Frontal cortex (tissue), 3 donors: ENCODE measurements at regions not wholly inside any gene's neighbourhood (a gene's known extent, or its start where the extent isn't known, plus 50 kb on each side); places are given as distances from the start of the nearest gene placed in this dataset.

ENCODE experiments used
- DNase-seq, 2 donors: peaks; one replicate each; pipeline ENCODE4 v3.0.0; 2012; ENCODE audit warnings: low spot score in 2 of 2
- FAIRE-seq: peaks from 2 replicates; lab custom pipeline; 2012; peaks lifted over from hg19 to GRCh38; lab: Jason Lieb, UNC
- donor health status: control.
- donor health status: control.
- donor health status: control.

DNA sequence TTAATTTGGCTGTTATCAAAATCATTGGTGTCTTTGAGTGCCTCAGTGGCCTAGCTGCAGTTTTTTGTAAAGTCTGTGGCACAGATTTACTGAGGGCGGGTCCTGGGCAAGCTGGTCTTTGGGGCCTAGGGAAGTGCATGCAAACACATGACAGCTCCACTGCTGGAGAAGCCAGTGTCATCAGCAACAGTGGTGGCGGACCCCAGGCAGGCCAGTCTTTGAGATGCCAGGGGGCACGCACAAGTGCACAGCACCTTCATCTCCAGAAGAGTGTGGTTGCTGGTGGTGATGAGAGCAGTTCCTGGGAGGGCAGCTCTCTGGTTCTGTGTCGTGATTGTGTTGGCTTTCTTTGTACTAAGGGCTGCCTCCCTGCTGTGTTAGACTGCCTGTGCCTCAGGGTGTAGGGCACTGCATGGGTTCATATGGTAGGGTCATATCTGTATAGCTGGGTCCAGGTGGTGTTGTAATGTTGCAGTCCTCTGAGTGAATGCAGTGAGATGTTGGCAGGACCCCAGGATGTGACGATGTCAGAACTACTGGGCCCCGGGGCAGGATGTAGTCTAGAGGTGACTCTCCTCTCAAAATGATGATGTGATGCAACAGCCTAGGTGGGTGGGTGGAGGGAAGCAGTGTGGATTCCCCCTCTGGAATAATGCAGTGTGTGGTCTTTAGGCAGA, 646.7 kb upstream of the CDH2 start:
- FAIRE-seq (no peak), DNase-seq (no peak)

DNA sequence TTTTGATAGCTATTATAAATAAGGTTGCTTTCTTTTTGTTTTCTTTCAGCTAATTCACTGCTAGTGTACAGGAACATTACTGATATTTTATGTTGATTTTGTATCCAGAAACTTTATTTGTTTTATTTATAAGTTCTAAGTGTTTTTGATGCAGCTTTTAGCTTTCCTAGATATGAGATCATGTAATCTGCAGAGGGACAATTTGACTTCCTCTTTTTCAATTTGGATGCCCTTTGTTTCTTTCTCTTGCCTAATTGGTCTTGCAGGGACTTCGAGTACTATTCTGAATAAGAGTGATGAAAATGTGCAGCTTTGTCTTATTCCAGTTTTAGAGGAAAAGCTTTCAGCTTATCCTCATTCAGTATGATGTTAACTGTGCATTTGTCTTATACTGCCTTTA, 643.4 kb upstream of the CDH2 start:
- FAIRE-seq = no peak

DNA sequence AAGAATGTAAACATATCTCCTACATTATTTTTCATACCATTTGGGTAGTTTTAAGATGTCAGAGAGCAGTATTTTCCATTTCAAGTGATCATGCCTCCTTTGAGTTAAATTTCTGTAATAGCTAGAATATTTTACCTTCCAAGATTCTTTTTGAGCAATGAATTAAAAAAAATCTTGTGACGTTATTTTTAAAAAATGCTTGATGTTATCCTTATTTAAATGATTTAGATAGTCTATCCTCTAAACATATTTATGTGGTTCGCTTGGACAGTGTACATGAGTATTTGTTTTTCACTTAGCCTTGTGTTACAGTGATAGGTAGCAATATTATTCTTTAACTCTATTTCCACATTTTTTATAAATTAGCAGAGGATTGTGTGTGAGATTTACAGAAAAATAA, 639.2 kb upstream of the CDH2 start:
- FAIRE-seq (no peak), DNase-seq (no peak)

More for the DNA sequence above, 643.4 kb upstream of the CDH2 start:
- no peak for DNase-seq

DNA sequence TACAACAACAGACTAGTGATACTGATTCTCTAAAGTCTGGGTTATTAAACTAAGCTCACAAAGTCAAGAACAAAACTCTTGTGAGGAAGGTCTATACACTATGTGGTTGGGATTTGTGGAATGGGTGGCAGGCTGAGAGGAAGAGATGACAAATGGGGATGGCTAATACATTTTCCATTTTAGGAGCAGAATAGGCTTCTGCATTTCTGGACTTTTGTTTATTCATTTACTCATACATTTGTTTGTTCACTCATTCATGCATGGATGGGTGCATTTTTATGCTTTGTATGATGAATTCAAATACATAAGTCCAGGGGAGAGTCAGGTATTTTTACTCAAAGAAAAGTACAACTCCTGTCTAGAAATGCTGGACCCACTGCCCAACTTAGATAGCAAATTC, 637.4 kb upstream of the CDH2 start:
- DNase-seq (no peak), FAIRE-seq (no peak)

DNA sequence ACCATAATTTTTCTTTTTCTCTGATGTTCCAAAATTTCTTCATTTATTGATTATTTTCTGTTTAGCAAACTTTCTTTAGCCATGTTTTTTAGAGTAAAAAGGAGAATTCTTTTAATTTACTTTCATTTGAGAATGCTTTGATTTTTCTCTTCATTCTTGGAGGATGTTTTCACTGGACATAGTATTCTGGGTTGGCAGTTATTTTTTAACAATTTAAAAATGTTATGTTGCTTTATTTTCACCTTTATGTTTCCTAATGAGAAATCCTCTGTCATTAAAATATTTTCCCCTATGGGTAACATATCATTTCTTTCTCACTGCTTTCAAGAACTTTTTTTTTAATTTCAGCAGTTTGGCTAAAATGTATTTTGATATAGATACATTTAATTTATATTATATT, 631.4 kb upstream of the CDH2 start:
- DNase-seq (no peak), FAIRE-seq (no peak)

DNA sequence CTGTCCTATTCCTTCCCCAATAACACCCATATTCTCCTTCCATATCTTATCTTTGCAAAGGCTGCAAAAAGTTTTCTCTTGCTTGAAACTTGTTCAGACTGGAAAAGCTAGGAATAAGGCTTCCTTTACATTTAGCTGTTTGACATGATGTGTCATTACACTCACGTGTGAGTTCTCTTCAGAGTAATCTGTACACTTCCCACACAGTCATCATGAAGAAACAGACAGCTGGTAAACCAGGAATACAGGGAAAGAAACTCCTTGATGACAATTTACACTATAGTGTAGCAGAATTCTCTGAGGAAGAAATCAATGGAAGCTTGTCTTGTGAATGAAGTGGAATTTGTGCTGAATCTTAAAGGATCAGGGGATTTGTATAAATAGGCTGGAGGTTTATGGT, 628.6 kb upstream of the CDH2 start:
- no peak for DNase-seq
- no peak for FAIRE-seq

DNA sequence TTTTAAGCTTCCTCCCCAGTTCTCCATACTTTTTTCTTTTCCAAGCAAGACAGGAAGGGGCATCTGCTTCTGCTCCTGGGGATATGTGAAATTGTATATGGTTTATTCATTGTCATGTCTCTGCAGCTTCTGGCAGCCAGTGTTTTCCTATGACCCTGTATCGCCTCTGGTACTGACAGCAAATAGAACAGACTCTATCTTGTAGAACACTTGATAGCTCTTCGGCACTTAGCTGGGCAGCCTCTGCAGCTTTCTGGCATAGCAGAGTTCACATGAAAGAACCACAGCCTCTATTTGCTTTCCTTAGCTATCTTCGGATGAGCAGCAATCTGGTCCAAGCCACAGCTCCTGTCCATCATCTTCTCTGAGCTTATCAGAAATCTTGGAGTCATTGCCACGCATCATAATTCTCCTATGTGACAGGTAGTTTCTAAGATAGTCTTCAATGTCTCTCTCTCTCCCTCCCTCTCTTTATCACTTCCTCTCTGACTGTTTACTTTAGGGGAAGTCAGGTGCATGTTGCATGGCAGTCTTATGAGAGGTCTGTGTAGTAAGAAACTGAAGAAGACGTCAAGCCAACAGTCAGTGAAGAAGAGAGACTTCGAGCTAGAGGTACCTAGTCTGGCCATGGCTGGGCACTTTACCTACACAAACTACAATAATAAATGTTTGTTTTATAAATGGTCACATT, 627.7 kb upstream of the CDH2 start:
- no peak for FAIRE-seq
- no peak for DNase-seq

DNA sequence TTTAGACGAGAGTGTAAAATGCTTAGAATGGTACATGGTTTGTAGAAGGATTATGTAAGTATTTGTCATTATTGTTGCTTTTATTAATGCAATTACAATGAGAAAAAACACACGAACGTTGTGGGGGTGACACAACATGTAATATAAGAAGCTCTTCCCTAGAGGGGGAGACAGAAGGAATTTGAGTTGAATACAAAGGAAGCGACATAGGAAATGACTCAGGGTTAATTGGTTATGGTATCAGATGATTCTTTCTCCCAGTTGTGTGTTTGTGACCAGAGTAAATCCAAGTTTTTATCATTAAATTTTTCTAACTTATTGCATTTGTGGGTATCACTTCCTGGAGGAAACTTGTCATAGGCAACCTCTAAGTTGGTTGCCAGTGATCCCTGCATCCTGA, 625.6 kb upstream of the CDH2 start:
- no peak for DNase-seq
- FAIRE-seq = no peak

DNA sequence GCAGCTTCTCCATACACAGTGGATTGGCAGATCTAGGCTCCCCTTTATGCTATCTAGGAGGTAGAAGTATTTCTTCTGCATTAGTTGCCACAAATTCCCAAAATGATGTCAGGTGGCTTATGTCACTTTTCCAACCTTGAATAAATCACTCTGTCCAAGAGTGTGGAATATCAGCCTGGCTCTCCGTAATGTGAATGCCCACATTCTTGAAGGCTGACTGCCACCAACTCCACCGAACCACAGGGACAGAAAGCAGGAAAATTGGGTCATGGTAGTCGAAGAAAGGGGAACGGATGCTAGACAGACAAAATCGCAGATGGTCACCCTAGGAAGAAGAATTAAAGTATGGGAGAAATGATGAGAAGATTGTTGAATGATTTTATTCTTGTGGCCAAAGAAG, 624.9 kb upstream of the CDH2 start:
- DNase-seq (no peak), FAIRE-seq (no peak)

DNA sequence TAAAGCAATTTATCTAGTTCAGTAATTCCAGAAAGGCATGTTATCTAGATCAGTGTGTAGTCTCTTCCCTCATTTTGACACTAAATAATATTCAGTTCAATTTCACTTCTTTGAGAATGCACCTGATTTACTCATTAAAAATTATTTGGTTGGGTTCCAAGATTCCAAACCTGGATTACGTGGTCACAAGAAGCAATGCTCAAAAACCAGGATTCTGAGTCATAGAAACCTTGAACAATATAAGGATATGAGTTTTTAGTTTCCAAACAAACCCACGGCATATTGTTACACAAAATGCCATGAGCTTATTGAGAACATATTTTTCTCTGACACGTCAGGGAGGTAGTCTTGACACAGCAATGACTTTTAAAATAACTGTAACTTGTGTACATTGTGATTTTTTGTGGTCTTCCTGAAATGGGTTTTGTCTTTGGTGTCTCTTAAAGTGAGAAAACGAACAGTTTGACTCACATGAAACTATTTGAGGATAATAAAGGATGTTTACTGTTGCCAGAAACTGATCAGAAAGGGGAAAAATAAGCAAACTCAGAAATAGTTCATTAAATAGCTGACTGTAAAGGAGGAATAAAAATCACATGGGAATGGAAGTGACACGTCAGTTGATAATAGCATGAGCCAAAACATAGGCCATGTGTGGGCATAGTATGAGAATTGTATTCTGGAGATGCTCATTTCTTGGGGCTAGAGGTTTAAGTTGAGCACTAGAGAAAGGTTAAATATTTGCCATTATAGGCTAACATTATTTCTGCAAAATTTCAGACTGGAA, 617.7 kb upstream of the CDH2 start:
- no peak for DNase-seq
- FAIRE-seq = no peak

DNA sequence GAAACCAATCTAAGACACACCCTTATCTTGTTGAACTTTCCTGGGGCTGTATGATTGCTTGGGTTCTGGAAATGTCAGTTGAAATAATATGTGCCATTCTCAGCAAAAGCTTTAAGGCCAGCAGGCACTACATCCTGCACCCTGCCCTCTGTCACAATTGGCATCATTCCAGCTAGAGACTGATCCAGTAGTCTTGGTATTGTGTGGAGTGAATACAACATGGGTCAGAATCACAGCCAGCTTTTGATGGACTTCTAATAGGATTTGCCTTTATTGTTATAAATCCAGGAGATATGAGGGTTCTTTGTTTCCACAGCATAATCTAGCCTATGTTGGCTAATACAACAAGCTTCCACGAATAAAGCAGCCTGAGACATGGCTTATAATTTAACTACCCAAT, 617.0 kb upstream of the CDH2 start:
- FAIRE-seq (no peak), DNase-seq (no peak)

DNA sequence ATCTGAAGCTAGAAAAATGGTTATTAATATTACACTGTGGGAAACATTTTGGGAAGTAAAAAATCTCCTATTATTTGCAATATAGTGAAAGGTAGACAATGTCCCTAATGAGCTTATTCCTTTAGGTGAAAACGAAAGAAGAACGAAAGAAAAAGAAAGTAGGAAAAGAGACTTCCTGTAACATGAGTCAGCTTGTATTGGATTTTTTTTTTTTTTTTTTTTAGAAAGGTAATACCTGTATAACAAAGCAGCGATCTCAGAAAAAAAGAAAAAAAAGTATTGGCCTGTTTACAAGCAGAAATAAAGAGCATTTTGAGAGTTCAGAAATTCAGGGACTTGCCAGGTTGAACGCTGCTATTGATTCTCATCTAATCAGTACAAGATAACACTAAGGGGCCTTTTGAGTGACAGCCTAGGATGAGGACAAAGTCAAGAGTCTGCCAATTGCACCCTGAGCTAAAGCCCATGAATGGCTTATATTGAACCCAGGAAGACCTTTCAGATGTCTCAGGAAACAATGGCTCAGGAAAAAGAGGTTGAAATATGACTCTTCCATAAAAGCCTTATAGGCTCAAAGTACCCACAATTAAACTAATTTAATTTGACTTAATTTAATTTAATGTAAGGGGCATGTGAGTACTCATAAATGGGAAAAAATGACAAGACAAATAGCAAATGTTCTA, 615.6 kb upstream of the CDH2 start:
- FAIRE-seq (no peak), DNase-seq (no peak)

DNA sequence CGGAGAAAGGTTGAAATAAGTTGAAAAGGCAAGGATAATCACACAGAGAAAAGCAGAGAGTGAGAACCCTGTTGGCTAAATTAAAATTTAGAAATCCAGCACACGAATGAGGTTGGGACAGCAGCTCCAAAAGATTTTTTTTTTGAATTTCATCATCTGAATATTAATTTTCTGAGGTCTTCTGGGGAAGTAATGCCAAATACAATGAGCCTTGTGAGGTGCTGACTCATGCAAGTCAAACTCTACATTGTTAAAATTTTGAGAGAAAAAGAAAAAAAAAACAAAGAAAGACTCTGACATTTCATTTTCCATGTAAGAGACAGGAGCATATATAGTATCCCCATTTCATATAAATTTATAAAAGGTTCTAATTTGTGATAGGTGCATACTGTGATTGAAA, 614.2 kb upstream of the CDH2 start:
- FAIRE-seq = no peak
- DNase-seq = no peak

DNA sequence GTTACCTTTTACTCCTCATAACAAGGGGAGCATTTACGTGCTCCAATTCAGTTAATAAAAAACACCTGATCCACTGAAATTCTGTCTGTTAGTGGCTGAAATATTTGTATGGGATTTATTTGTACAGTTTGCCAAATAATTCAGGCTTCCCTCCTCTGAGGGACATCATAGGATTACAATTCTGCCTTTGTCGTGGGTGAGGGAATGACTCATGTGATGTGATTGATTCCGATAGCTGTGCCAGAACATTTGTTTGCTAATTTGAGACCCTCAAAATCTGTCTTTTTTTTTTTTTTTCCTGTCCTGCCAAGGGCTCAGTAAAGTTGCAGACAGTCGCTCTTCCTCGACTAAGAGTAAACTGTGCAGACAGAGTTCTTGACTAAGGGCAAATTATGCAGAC, 612.6 kb upstream of the CDH2 start:
- DNase-seq = no peak
- FAIRE-seq = no peak

DNA sequence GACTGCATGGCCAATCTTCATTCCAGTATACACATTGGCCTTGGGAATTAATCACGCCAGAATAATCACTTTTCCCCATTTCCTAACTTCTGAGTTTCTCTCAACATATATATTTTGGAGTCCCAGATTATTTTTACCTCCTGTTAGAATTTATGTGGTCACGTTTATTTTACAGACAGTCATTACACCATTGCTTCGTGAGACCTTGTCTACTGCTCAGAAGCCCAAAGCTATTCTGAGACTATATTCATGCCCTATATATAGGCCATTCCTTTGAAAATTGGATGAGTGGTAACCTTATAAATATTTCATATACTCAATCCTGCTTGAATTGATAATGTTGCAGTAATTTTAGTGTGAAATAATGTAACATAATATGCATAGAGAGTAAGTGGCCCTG, 610.0 kb upstream of the CDH2 start:
- DNase-seq (no peak), FAIRE-seq (no peak)

DNA sequence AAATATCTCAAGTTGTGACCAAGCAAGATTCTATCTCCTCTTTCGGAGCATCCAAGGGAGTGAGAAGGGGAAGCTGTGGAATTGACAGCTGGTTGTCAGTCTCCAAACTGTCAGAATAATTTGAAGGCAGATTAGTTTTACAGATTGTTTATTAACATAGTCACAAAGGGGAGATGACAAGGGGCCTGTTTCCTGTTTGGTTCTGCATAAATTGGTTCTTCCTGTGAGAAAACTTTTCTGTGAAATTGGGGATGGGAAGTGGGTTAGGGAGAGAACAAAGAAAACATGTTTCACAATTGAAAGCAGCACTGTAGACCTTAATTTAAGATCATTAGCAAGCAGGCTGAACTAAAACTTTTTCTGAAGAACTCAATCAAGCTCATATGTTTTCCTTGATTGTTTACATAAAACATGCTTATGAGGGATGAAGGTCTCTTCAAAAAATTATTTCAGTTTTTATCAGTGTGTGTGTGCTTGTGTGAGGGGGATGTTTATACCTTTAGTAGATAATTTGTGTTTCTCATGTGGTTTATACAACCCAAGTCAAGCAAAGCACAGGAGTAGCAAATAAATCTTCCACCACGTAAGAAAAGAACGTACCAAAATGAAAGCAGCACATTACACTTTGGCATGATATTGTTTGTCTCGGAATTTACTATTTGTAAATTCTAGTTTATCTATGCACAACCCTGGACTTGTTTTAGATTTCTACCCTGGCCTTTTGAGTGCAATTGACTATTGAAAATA, 604.9 kb upstream of the CDH2 start:
- FAIRE-seq = no peak

DNA sequence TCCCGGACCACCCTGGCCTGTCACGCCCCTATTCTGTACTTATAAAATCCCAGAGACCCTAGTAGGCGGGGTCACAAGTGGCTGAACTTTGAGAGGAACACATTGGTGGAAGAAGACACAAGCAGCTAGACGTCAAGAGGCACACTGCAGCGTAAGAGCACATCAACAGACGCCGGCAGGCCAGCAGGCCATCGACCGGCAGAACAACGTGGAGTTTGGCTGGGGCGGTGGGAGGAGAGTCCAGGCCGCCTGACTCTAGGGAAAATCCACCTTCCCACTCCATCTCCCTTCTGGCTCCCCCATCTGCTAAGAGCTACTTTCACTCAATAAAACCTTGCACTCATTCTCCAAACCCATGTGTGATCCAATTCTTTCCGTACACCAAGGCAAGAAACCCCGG, 601.8 kb upstream of the CDH2 start:
- FAIRE-seq = no peak
- DNase-seq = no peak

More for the DNA sequence above, 604.9 kb upstream of the CDH2 start:
- no peak for DNase-seq

DNA sequence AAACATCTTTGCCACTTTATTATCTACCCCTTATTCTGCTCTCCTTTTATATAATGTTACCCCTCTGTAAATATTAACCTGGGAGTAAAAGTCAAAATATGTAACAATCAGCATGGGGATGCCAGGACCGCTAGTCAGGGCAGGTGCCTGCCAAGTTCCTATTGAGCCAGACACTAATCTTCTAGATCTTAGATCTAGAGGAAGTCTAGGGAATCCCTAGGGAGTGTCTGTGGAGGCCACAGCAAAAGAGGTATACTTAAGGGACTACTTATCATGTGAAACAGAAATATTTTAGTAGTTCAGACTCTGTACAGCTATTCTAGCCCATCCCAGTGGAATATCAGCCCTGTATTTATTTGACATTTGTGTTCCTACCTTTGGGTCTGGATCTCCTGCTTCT, 600.8 kb upstream of the CDH2 start:
- DNase-seq (no peak), FAIRE-seq (no peak)

DNA sequence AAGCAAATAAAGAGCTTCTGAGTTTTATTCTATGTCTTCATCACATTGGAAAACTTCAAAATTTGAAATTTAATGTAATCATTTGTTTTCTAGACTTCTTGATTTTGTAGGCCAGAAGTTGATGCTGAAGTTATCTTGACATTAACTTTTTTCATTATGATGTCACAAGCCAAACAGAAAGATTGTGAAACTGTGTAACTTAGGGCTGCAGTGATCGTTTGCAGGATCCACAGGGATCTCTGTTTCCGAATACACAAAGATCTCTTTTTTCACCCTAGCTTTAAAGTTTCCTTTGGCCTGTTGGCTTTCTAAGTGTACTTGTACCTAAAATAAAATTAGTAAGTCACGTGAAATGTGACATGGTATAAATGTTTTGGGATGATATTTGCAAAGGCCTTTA, 594.9 kb upstream of the CDH2 start:
- FAIRE-seq (no peak), DNase-seq (no peak)
